Transverse colon (tissue), 4 donors: ENCODE measurements at regions not wholly inside any gene's neighbourhood (a gene's known extent, or its start where the extent isn't known, plus 50 kb on each side); places are given as distances from the start of the nearest gene placed in this dataset.

ENCODE experiments used
- DNase-seq: peaks from one replicate; pipeline ENCODE4 v3.0.0-alpha.2; 2019
- H3K27ac ChIP-seq, 4 donors: fragments of 200-600 bp; sonication (generic); 2 replicates each; pipeline ENCODE4 v1.5.1; 2016 to 2018; ENCODE audit warnings: inconsistent platforms in 4 of 4
- H3K27me3 ChIP-seq: fragments of 200-600 bp; sonication (generic); 2 replicates; pipeline ENCODE4 v1.5.1; 2017; ENCODE audit warnings: inconsistent platforms
- H3K36me3 ChIP-seq, 4 donors: fragments of 200-600 bp; sonication (generic); 2 replicates each; pipeline ENCODE4 v1.5.1; 2017 to 2019; ENCODE audit warnings: inconsistent platforms in 4 of 4
- H3K4me1 ChIP-seq, 4 donors: fragments of 200-600 bp; sonication (generic); 2 replicates each; pipeline ENCODE4 v1.5.1; 2017 to 2020; ENCODE audit warnings: inconsistent platforms in 4 of 4
- H3K4me3 ChIP-seq, 4 donors: fragments of 200-600 bp; sonication (generic); 1 replicate in 1 of 4; 2 replicates in 3 of 4; pipeline versions ENCODE4 v1.5.1 to v1.6.1; 2017 to 2019; ENCODE audit warnings: inconsistent platforms in 4 of 4
- H3K9me3 ChIP-seq, 2 donors: fragments of 200-600 bp; sonication (generic); 2 replicates each; pipeline ENCODE4 v1.5.1; 2017 to 2019; ENCODE audit warnings: inconsistent platforms in 2 of 2
- EP300 ChIP-seq: sonication (generic); formaldehyde crosslinking; IDR thresholded peaks from one replicate; pipeline ENCODE4 v1.6.1; 2017; ENCODE audit warnings: antibody characterized with exemption, low read depth
- POLR2A ChIP-seq: fragments of 450-650 bp; IDR thresholded peaks from one replicate; pipeline ENCODE4 v1.6.1; 2016; ENCODE audit warnings: antibody characterized with exemption, mild to moderate bottlenecking, moderate library complexity
- POLR2AphosphoS5 ChIP-seq, 3 donors: sonication (generic); formaldehyde crosslinking; IDR thresholded peaks; one replicate each; pipeline ENCODE4 v1.6.1; 2016; ENCODE audit warnings: antibody characterized with exemption in 3 of 3
- WGBS, 2 donors: methylation state at CpG; one replicate each; pipeline ENCODE4 v1.1.5; 2018; ENCODE audit warnings: low coverage in 1 of 2; 5-methylcytosine and 5-hydroxymethylcytosine counted together
- in situ Hi-C, 4 donors: fragments of 200-750 bp; cut with MboI; loops; one replicate each; pipeline versions ENCODE4 v1.15.0 to v1.15.1; 2017; ENCODE audit warnings: low sequenced_read_pairs in 3 of 4, low pct_ligation_motif_present in 1 of 4, low pct_unique_long_range_greater_than_20kb in 1 of 4
- intact Hi-C: fragments of 100-400 bp; cut with DNase I; formaldehyde crosslinking; loops from one replicate; pipeline ENCODE4 v1.15.1; 2023; ENCODE audit warnings: low total_unique reads
- TF ChIP-seq, protein P1 (sequence below), 5 experiments: fragments of 200-600 bp in 3 of 5; fragments of 450-650 bp in 2 of 5; sonication (generic) in 3 of 5; IDR thresholded peaks; 1 replicate in 2 of 5; 2 replicates in 3 of 5; pipeline ENCODE4 v1.5.1; 2016 to 2017; ENCODE audit warnings: antibody characterized with exemption in 5 of 5, inconsistent platforms in 3 of 5, mild to moderate bottlenecking in 2 of 5, moderate library complexity in 1 of 5

DNA sequence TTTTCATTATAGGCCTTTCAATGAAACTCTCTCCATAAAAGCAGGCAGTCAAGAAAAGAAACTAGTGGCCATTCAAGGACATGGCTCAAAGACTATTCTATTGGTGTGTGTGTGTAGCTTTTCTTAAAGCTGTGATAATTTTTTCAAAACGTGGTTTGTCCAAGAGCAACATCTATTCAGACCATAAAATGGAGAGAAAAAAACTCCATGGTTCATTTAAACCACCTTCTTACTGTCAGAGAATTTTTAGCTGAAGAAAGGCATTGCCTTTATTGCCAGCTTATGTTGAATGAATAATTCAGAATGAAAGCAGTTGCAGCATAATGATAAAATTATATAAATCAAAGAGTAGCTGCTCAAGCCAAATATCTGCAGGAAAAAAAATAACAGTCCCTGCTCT lies 325.5 kb downstream of the PCDH18 start:
- in situ Hi-C loops, result no loop called here
- TF ChIP-seq POLR2AphosphoS5 (IDR thresholded peaks at IDR 0.05) (no peak), POLR2A (no peak), EP300 (no peak)
- TF ChIP-seq, protein P1, sequence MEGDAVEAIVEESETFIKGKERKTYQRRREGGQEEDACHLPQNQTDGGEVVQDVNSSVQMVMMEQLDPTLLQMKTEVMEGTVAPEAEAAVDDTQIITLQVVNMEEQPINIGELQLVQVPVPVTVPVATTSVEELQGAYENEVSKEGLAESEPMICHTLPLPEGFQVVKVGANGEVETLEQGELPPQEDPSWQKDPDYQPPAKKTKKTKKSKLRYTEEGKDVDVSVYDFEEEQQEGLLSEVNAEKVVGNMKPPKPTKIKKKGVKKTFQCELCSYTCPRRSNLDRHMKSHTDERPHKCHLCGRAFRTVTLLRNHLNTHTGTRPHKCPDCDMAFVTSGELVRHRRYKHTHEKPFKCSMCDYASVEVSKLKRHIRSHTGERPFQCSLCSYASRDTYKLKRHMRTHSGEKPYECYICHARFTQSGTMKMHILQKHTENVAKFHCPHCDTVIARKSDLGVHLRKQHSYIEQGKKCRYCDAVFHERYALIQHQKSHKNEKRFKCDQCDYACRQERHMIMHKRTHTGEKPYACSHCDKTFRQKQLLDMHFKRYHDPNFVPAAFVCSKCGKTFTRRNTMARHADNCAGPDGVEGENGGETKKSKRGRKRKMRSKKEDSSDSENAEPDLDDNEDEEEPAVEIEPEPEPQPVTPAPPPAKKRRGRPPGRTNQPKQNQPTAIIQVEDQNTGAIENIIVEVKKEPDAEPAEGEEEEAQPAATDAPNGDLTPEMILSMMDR (IDR thresholded peaks at IDR 0.05), result no peak
- no peaks in the 10 kb centered on the region for H3K9me3 ChIP-seq
- DNase-seq, result no peak
- no peak overlapping the region for H3K27ac ChIP-seq
- no peaks in the 10 kb centered on the region for H3K27me3 ChIP-seq
- H3K4me3 ChIP-seq, result no peak overlapping the region
- no peaks in the 10 kb centered on the region for H3K4me1 ChIP-seq
- 3 to 40% methylated on average over 1 of the region's 1 CpG for WGBS, 2 donors
- no peaks in the 10 kb centered on the region for H3K36me3 ChIP-seq
- intact Hi-C loops, result no loop called here

DNA sequence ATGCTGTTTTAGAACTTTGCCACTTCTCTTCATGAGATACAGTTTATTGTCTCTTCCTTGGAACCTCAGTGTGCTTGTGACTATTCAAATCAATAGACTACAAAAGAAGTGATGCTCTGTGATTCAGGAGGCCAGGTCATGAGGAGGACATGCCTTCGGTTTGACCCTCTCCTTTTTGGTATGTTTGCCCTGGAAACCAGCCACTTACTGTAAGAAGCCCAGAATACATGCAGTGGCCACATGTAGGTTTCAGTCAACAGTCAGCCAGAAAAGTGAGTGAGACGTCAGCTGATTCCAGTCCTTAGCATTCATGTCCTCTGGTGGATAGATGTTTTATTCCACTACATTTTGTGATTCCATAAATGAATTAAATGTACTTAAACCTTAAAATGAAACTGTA lies 328.7 kb downstream of the PCDH18 start:
- 58 to 69% methylated on average over 1 to 2 of the region's 2 CpGs for WGBS, 2 donors
- H3K4me1 ChIP-seq, result no peaks in the 10 kb centered on the region
- DNase-seq, result no peak
- no peak overlapping the region for H3K4me3 ChIP-seq
- in situ Hi-C loops (no loop called here), intact Hi-C loops (no loop called here)
- no peaks in the 10 kb centered on the region for H3K9me3 ChIP-seq
- H3K27ac ChIP-seq, result no peak overlapping the region
- no peaks in the 10 kb centered on the region for H3K36me3 ChIP-seq
- no peak for TF ChIP-seq POLR2A
- TF ChIP-seq EP300, result no peak
- TF ChIP-seq, protein P1 (IDR thresholded peaks at IDR 0.05), result no peak
- no peak for TF ChIP-seq POLR2AphosphoS5 (IDR thresholded peaks at IDR 0.05)
- no peaks in the 10 kb centered on the region for H3K27me3 ChIP-seq

DNA sequence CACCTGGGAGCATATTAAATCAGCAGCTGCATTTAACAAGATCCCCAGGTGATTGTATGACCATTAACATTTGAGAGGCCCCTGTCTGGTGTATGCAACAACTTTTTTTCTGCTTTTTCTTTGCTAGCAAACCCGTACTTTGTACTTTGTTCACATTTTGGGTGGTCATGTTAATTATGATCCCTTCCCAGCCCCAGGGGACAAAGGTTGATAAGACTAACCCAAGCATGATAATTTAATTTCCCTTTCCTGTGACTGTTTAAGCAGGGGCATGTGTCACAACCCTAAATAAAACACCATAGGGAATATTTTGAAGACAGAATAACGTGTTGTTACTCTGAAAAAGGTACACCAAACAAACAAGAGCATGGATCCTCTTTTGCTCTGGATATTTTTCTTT lies 332.0 kb downstream of the PCDH18 start:
- in situ Hi-C loops, result no loop called here
- TF ChIP-seq EP300, result no peak
- Histone ChIP-seq H3K4me3 (no peak overlapping the region), H3K4me1 (no peaks in the 10 kb centered on the region), H3K27me3 (no peaks in the 10 kb centered on the region), H3K36me3 (no peaks in the 10 kb centered on the region), H3K27ac (no peak overlapping the region), H3K9me3 (no peaks in the 10 kb centered on the region)
- WGBS, 2 donors, result 42 to 57% methylated on average over 2 of the region's 2 CpGs
- intact Hi-C loops, result no loop called here
- no peak for DNase-seq

DNA sequence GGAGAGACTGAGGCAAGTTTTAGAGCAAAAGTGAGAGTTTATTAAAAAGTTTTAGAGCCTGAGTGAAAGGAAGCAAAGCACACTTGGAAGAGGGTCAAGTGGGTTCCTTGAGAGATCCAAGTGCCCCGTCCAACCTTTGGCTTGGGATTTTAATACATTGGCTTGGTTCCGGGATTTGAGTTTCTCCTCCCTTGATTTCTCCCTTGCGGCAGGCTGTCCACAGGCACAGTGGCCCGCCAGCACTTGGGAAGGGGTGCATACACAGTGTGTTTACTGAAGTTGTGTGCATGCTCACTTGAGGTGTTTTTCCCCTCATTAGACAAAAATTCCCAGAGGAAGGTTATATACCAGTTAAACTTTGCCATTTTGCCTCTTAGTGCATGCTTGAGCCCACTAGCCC lies 333.5 kb downstream of the PCDH18 start:
- TF ChIP-seq EP300 (no peak), POLR2A (no peak), POLR2AphosphoS5 (IDR thresholded peaks at IDR 0.05) (no peak)
- TF ChIP-seq, protein P1 (IDR thresholded peaks at IDR 0.05), result no peak
- no peak for DNase-seq
- in situ Hi-C loops (no loop called here), intact Hi-C loops (no loop called here)
- Histone ChIP-seq H3K36me3 (no peaks in the 10 kb centered on the region), H3K27me3 (no peaks in the 10 kb centered on the region), H3K27ac (no peak overlapping the region), H3K9me3 (no peaks in the 10 kb centered on the region), H3K4me1 (no peaks in the 10 kb centered on the region), H3K4me3 (no peak overlapping the region)
- 70 to 80% methylated on average over 2 to 4 of the region's 4 CpGs for WGBS, 2 donors

DNA sequence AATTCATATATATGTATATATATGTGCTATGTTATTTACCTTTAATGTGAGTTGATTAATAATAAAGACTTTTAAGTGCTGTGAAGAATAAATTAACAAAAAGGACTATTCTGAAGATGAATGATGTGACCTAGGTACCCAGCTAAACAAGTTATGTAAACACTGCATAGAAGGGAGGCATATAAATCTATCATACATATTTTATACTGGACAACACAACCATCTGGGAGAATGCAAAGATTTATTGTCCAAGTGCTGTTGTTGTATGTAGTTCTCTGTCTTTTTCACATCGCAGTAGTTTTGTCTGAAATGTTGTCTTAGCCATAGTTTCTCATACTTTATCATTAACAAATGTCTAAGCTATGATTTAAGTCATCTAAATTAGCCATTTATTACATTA lies 337.6 kb downstream of the PCDH18 start:
- TF ChIP-seq POLR2A (no peak), EP300 (no peak), POLR2AphosphoS5 (IDR thresholded peaks at IDR 0.05) (no peak)
- no peak for DNase-seq
- Histone ChIP-seq H3K36me3 (no peaks in the 10 kb centered on the region), H3K9me3 (no peaks in the 10 kb centered on the region), H3K27ac (no peak overlapping the region), H3K4me3 (no peak overlapping the region), H3K4me1 (no peaks in the 10 kb centered on the region), H3K27me3 (no peaks in the 10 kb centered on the region)
- WGBS, 2 donors, result 61 to 69% methylated on average over 1 of the region's 1 CpG
- intact Hi-C loops, result no loop called here
- in situ Hi-C loops, result no loop called here
